WTC11 (cell line): ENCODE measurements at regions not wholly inside any gene's neighbourhood (a gene's known extent, or its start where the extent isn't known, plus 50 kb on each side); places are given as distances from the start of the nearest gene placed in this dataset.

ENCODE experiments used
- ATAC-seq: fragments of 200-7000 bp; cut with Tn5 transposase; 2 replicates; pipeline ENCODE4 v1.10.0; 2021; ENCODE audit warnings: mild to moderate bottlenecking, moderate library complexity
- CTCF ChIA-PET: fragments of 300-600 bp; sonication (Branson Sonifier 250); formaldehyde crosslinking; loops from one replicate; lab custom pipeline; 2021; ENCODE audit warnings: antibody characterized with exemption; lab: Charles Lee
- POLR2A ChIA-PET: fragments of 350-600 bp; sonication (Branson Sonifier 250); formaldehyde crosslinking; loops from one replicate; lab custom pipeline; 2021; ENCODE audit warnings: antibody characterized with exemption; lab: Charles Lee
- DNase-seq: peaks from one replicate; pipeline ENCODE4 v3.0.0; 2021; ENCODE audit warnings: low spot score
- H3K27ac Mint-ChIP-seq: 2 replicates; pipeline ENCODE4 v1.8.0; 2021; ENCODE audit warnings: mixed read lengths
- H3K27me3 Mint-ChIP-seq: 2 replicates; pipeline ENCODE4 v1.8.0; 2021; ENCODE audit warnings: low read depth, mild to moderate bottlenecking, moderate library complexity, mixed read lengths
- H3K36me3 Mint-ChIP-seq: 2 replicates; pipeline ENCODE4 v1.8.0; 2021; ENCODE audit warnings: mixed read lengths
- H3K4me1 Mint-ChIP-seq: 2 replicates; pipeline ENCODE4 v1.8.0; 2022; ENCODE audit warnings: mixed read lengths
- H3K4me3 Mint-ChIP-seq: 2 replicates; pipeline ENCODE4 v1.8.0; 2021; ENCODE audit warnings: mild to moderate bottlenecking, moderate library complexity, mixed read lengths
- H3K9me3 Mint-ChIP-seq: 2 replicates; pipeline ENCODE4 v1.8.0; 2021; ENCODE audit warnings: mixed read lengths
- CBFB ChIP-seq: sonication (generic); formaldehyde crosslinking; IDR thresholded peaks from 2 replicates; pipeline ENCODE4 v1.8.1; 2022; ENCODE audit warnings: mild to moderate bottlenecking, low read depth, missing genetic modification reagents
- ETV6 ChIP-seq: sonication (generic); formaldehyde crosslinking; IDR thresholded peaks from 2 replicates; pipeline ENCODE4 v1.8.1; 2022; ENCODE audit warnings: mild to moderate bottlenecking, missing genetic modification reagents
- NFYB ChIP-seq: sonication (generic); formaldehyde crosslinking; conservative IDR thresholded peaks from 2 replicates; pipeline ENCODE4 v1.8.0; 2022; ENCODE audit warnings: low read depth, missing genetic modification reagents
- RELA ChIP-seq: sonication (generic); formaldehyde crosslinking; IDR thresholded peaks from 2 replicates; pipeline ENCODE4 v1.8.1; 2022; ENCODE audit warnings: missing genetic modification reagents, mild to moderate bottlenecking, borderline replicate concordance
- TCF7 ChIP-seq: sonication (generic); formaldehyde crosslinking; IDR thresholded peaks from 2 replicates; pipeline ENCODE4 v1.8.0; 2022; ENCODE audit warnings: mild to moderate bottlenecking, low read depth, missing genetic modification reagents, moderate library complexity
- ZNF219 ChIP-seq: sonication (generic); formaldehyde crosslinking; IDR thresholded peaks from 2 replicates; pipeline ENCODE4 v1.8.0; 2023; ENCODE audit warnings: missing genetic modification reagents, mild to moderate bottlenecking, borderline replicate concordance
- ZNF232 ChIP-seq: sonication (generic); formaldehyde crosslinking; IDR thresholded peaks from 2 replicates; pipeline ENCODE4 v1.8.0; 2022; ENCODE audit warnings: mild to moderate bottlenecking, missing genetic modification reagents
- ZNF317 ChIP-seq: sonication (generic); formaldehyde crosslinking; IDR thresholded peaks from 2 replicates; pipeline ENCODE4 v1.8.1; 2023; ENCODE audit warnings: low read depth, mild to moderate bottlenecking, moderate library complexity, missing genetic modification reagents, borderline replicate concordance
- TF ChIP-seq, protein P1 (sequence below): sonication (generic); formaldehyde crosslinking; IDR thresholded peaks from 2 replicates; pipeline ENCODE4 v1.8.1; 2022; ENCODE audit warnings: mild to moderate bottlenecking, missing genetic modification reagents, moderate library complexity, borderline replicate concordance
- TF ChIP-seq, protein P2 (sequence below): sonication (generic); formaldehyde crosslinking; IDR thresholded peaks from 2 replicates; pipeline ENCODE4 v1.8.1; 2023; ENCODE audit warnings: mild to moderate bottlenecking, missing genetic modification reagents
- TF ChIP-seq, protein P3 (sequence below): sonication (generic); formaldehyde crosslinking; IDR thresholded peaks from 2 replicates; pipeline ENCODE4 v1.8.0; 2022; ENCODE audit warnings: mild to moderate bottlenecking, missing genetic modification reagents
- TF ChIP-seq, protein P4 (sequence below): sonication (generic); formaldehyde crosslinking; IDR thresholded peaks from 2 replicates; pipeline ENCODE4 v1.8.0; 2022; ENCODE audit warnings: mild to moderate bottlenecking, missing genetic modification reagents
- TF ChIP-seq, protein P5 (sequence below): sonication (generic); formaldehyde crosslinking; IDR thresholded peaks from 2 replicates; pipeline ENCODE4 v1.8.1; 2022; ENCODE audit warnings: low read depth, mild to moderate bottlenecking, moderate library complexity, missing genetic modification reagents, borderline replicate concordance
- TF ChIP-seq, protein P6 (sequence below): fragments of 250-450 bp; sonication (Bioruptor Pico); IDR thresholded peaks from 2 replicates; pipeline ENCODE4 v2.1.2; 2022; ENCODE audit warnings: mild to moderate bottlenecking, moderate library complexity
- TF ChIP-seq, protein P7 (sequence below): sonication (generic); formaldehyde crosslinking; IDR thresholded peaks from 2 replicates; pipeline ENCODE4 v1.8.1; 2022; ENCODE audit warnings: low read depth, missing genetic modification reagents, borderline replicate concordance
- TF ChIP-seq, protein P8 (sequence below): fragments of 200-600 bp; IDR thresholded peaks from 2 replicates; pipeline ENCODE4 v1.8.0; 2022; ENCODE audit warnings: antibody characterized with exemption

DNA sequence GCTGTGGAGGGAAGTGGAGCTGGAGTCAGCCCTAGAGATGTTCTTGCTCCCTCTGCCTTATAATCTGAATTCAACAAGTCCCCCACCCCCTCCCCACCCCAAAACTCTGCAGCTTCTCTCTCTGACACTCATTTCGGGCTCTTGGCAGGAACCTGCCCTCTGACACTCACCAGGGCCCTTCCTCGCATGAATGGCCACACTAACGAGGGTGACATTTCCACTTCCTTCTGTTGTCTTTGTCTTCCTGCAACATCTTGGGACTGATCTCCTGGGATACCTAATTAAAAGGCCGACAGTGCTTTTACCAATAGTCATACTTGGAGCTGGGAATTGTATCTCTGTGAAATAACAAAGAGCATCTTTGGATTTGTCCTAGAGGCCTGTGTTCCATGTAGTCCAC lies 106.9 kb upstream of the PIRT start:
- TF ChIP-seq, protein P1, sequence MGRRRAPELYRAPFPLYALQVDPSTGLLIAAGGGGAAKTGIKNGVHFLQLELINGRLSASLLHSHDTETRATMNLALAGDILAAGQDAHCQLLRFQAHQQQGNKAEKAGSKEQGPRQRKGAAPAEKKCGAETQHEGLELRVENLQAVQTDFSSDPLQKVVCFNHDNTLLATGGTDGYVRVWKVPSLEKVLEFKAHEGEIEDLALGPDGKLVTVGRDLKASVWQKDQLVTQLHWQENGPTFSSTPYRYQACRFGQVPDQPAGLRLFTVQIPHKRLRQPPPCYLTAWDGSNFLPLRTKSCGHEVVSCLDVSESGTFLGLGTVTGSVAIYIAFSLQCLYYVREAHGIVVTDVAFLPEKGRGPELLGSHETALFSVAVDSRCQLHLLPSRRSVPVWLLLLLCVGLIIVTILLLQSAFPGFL (CRISPR knock-in tag) = no peak
- TF ChIP-seq, protein P2, sequence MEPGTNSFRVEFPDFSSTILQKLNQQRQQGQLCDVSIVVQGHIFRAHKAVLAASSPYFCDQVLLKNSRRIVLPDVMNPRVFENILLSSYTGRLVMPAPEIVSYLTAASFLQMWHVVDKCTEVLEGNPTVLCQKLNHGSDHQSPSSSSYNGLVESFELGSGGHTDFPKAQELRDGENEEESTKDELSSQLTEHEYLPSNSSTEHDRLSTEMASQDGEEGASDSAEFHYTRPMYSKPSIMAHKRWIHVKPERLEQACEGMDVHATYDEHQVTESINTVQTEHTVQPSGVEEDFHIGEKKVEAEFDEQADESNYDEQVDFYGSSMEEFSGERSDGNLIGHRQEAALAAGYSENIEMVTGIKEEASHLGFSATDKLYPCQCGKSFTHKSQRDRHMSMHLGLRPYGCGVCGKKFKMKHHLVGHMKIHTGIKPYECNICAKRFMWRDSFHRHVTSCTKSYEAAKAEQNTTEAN (CRISPR knock-in tag) = no peak
- TF ChIP-seq CBFB (no peak), ZNF219 (CRISPR knock-in tag) (no peak), RELA (CRISPR knock-in tag) (no peak), NFYB (CRISPR knock-in tag) (no peak), TCF7 (no peak), ZNF232 (CRISPR knock-in tag) (no peak), ETV6 (CRISPR knock-in tag) (no peak), ZNF317 (CRISPR knock-in tag) (no peak)
- TF ChIP-seq, protein P3, sequence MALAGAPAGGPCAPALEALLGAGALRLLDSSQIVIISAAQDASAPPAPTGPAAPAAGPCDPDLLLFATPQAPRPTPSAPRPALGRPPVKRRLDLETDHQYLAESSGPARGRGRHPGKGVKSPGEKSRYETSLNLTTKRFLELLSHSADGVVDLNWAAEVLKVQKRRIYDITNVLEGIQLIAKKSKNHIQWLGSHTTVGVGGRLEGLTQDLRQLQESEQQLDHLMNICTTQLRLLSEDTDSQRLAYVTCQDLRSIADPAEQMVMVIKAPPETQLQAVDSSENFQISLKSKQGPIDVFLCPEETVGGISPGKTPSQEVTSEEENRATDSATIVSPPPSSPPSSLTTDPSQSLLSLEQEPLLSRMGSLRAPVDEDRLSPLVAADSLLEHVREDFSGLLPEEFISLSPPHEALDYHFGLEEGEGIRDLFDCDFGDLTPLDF (CRISPR knock-in tag) = no peak
- TF ChIP-seq, protein P4, sequence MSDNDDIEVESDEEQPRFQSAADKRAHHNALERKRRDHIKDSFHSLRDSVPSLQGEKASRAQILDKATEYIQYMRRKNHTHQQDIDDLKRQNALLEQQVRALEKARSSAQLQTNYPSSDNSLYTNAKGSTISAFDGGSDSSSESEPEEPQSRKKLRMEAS (CRISPR knock-in tag) = no peak
- TF ChIP-seq, protein P5, sequence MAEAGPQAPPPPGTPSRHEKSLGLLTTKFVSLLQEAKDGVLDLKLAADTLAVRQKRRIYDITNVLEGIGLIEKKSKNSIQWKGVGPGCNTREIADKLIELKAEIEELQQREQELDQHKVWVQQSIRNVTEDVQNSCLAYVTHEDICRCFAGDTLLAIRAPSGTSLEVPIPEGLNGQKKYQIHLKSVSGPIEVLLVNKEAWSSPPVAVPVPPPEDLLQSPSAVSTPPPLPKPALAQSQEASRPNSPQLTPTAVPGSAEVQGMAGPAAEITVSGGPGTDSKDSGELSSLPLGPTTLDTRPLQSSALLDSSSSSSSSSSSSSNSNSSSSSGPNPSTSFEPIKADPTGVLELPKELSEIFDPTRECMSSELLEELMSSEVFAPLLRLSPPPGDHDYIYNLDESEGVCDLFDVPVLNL (CRISPR knock-in tag) = no peak
- TF ChIP-seq, protein P6, sequence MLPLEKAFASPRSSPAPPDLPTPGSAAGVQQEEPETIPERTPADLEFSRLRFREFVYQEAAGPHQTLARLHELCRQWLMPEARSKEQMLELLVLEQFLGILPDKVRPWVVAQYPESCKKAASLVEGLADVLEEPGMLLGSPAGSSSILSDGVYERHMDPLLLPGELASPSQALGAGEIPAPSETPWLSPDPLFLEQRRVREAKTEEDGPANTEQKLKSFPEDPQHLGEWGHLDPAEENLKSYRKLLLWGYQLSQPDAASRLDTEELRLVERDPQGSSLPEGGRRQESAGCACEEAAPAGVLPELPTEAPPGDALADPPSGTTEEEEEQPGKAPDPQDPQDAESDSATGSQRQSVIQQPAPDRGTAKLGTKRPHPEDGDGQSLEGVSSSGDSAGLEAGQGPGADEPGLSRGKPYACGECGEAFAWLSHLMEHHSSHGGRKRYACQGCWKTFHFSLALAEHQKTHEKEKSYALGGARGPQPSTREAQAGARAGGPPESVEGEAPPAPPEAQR (CRISPR knock-in tag) = no peak
- TF ChIP-seq, protein P7, sequence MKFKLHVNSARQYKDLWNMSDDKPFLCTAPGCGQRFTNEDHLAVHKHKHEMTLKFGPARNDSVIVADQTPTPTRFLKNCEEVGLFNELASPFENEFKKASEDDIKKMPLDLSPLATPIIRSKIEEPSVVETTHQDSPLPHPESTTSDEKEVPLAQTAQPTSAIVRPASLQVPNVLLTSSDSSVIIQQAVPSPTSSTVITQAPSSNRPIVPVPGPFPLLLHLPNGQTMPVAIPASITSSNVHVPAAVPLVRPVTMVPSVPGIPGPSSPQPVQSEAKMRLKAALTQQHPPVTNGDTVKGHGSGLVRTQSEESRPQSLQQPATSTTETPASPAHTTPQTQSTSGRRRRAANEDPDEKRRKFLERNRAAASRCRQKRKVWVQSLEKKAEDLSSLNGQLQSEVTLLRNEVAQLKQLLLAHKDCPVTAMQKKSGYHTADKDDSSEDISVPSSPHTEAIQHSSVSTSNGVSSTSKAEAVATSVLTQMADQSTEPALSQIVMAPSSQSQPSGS (CRISPR knock-in tag) = no peak
- TF ChIP-seq, protein P8, sequence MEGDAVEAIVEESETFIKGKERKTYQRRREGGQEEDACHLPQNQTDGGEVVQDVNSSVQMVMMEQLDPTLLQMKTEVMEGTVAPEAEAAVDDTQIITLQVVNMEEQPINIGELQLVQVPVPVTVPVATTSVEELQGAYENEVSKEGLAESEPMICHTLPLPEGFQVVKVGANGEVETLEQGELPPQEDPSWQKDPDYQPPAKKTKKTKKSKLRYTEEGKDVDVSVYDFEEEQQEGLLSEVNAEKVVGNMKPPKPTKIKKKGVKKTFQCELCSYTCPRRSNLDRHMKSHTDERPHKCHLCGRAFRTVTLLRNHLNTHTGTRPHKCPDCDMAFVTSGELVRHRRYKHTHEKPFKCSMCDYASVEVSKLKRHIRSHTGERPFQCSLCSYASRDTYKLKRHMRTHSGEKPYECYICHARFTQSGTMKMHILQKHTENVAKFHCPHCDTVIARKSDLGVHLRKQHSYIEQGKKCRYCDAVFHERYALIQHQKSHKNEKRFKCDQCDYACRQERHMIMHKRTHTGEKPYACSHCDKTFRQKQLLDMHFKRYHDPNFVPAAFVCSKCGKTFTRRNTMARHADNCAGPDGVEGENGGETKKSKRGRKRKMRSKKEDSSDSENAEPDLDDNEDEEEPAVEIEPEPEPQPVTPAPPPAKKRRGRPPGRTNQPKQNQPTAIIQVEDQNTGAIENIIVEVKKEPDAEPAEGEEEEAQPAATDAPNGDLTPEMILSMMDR = no peak
- no peak for DNase-seq
- Mint-ChIP-seq H3K36me3 (peaks cover 55% of the 10 kb centered on the region), H3K27ac (no peak overlapping the region), H3K9me3 (peaks cover 70% of the 10 kb centered on the region), H3K27me3 (peaks cover 11% of the 10 kb centered on the region), H3K4me3 (no peak overlapping the region), H3K4me1 (no peaks in the 10 kb centered on the region)
- no peak for ATAC-seq
- POLR2A ChIA-PET = no interaction called here
- CTCF ChIA-PET = no interaction called here
